NCI-H524 treated with DMSO at 0.1 percent for 48 hours (cell line): ENCODE measurements at regions not wholly inside any gene's neighbourhood (a gene's known extent, or its start where the extent isn't known, plus 50 kb on each side); places are given as distances from the start of the nearest gene placed in this dataset.
"Not testable (repeated sequence)": the region's sequence is repeated elsewhere in the genome, so short reads cannot be mapped to it uniquely, and the experiment has no call there.

Experiments
- DNase-seq: peaks from one replicate; lab custom pipeline; 2025; lab: John Stamatoyannopoulos, UW

DNA sequence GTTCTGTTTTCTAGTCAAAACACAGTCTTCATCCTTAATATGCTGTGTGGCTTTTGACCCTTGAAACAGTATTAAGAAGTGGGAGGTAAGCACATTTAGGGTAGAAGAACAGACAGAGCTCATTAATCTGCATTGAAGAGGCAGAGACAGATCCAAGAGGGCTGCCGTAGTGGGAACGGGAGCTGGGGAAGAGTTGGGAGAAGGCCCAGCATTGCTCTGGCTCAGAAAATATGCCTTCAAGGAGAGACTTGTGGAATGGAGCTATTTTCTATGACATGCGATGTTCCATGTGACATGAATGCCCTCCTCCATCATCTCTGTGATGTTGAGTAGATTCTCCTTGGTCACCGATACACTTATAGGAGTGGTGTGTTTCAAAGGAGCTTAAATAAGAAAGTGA, 273.3 kb upstream of the BOD1L1 start:
- DNase-seq, result no peak

- DNase-seq, result no peak
Observed at GRCh38 chr4:13902146-13902545, 274.6 kb upstream of the BOD1L1 start.

DNA sequence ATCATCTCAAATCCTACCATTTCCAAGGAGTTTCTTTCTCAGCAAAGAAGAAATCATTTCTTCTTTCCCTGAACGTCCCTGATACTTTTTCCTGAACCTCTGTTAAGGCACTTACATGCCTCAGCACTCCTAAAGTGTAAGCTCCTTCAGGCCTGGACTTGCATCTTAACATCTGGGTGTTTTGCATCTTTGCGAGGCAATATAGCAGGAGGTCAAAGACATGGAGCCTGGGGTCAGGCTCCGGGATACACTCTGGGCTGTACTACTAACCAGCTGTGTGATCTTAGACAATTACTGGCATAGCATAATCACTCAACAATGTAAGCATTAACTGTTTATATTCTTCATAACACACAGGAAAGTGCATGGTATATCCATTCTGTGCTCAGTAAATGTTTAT, 275.5 kb upstream of the BOD1L1 start:
- DNase-seq, result no peak

GRCh38 chr4:13903901-13904300, 276.4 kb upstream of the BOD1L1 start:
- DNase-seq, result no peak

GRCh38 chr4:13905543-13905942, 278.0 kb upstream of the BOD1L1 start:
- DNase-seq, result no peak

DNA sequence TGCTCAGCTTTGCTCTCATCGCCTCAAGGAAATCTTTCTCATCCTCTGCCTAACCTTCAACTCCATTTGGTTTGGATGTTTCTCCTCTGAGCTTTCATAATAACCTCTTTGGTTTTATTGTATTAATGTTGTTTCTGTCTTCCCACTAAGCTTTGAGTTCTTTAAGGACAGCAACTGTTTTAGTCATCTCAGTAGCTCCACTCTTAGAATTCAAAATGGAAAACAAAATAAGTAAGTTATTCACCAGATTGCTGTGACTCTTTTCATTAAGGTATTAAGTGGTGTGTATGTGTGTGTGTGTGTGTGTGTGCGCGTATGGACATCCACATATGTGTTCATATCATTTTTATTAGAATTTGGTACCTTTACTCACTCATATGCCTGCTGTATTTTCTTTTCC, 279.2 kb upstream of the BOD1L1 start:
- DNase-seq, result no peak

- DNase-seq, result no peak
Observed at GRCh38 chr4:13907255-13907751, 279.8 kb upstream of the BOD1L1 start.

DNA sequence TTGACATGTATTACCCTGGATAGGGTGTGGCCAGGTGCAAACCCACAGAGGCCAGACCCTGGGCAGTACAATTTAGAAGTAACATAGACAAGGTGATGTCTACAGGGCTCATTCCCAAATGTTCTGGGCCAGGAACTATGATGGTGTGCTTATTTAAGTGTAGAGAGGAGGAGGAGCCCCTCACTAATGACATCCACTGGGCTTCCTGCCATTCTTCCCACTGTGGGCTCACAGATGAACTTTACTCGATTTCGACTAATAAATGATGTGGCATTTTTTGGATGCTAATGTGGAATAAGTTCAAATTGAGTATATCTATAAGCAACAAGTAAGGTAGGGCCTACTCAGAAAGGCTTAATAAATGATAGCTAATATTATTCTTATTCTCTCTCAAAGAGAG, 280.9 kb upstream of the BOD1L1 start:
- no peak for DNase-seq

DNA sequence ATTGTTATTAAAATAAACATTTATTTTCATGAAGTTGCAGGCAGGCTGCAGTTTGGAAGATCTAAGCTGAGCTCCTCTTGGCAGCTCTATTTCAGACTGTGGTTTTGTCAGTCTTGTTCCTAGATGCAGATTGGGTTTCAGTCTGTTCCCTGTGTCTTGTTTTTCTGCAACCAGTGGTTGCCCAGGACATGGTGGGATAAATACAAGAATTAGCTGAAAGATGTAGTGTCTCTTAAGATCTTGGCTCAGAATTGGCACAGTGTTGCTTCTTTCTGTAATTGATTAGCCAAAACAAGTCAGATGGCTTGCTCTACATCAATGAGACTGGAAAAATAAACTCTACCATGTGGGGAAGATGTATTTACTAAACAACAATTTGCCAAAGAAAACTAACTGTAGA, 283.0 kb upstream of the BOD1L1 start:
- DNase-seq, result no peak

GRCh38 chr4:13911256-13911655, 283.7 kb upstream of the BOD1L1 start:
- DNase-seq, result no peak

DNA sequence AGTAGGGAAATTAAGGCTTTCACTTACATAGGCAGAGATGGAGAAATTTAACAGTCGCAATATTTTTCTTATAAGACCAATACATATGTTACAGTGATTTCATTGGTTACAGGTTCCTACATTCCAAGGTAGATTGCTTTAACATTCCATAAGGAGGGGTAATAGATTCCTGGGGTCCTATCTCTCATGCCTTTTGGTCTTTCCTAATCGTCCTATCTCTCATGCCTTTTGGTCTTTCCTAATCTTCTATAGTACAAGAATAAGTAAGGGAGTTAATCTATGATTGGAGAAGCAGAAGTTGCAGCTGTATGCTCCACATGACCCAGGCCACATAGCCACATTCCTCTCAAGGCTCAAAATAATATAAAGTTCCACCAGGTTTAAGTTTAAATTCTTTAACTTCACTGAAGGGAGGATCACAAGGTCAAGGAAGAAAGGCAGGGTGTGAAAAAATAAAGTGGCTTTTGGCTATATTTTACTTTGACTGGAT, 285.0 kb upstream of the BOD1L1 start:
- no peak for DNase-seq

DNA sequence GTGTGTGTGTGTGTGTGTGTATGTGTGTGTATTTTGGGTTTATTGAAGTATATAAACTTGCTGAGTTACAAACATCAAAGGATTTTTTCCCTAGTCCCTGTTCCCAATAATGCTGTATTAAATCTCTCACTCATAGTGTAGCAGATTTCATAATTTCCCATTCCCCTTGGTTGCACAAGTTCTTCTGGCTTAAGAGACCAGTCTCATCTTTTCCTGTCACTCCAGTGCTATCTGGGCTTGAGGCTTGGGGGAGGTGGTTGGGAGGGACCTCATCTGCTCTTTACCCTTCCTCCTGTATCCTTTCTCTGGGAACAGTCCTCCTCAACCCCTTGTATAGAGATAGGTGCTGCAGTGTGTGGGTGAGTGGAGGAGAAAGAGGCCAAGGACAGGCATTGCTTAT, 285.4 kb upstream of the BOD1L1 start:
- DNase-seq, result no peak

DNA sequence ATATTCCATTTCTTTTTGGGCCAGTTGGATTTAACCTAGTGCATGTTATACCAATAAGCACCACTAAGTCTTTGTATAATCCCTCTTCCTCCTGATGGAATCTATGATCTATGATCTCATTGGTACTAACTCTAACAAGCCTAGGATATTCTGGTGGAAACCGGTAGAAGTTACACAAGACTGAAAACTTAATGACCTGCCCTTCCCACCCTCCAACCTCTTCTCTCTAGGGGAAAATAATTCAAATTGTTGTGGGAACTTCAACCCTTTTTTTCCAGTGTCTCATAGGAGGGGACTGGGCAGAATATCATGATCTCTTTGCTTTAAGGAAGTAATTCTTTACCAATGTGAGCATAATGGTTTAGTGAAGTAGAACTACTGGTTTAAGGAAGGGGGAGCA, 289.5 kb upstream of the BOD1L1 start:
- DNase-seq, result no peak

DNA sequence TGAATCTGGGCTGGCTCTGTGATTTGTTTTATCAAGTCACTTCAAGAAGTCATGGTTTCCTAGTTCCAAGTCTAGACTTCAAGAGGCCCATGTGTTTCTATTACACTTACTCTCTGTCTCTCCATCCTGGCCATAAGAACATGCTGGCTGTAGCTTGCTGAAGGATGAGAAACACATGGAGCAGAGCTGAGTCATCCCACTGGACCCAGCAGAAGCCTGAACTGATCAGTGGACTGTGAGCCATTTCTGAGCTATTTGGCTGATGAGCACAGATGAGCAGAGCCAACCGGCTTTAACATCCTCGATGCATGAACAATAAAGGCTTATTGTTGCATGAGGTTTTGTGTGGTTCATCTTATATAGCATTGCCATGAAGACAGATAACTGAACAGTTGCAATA, 290.6 kb upstream of the BOD1L1 start:
- DNase-seq, result no peak

GRCh38 chr4:13918991-13919441, 291.5 kb upstream of the BOD1L1 start:
- DNase-seq, result no peak

- DNase-seq, result no peak
Observed at GRCh38 chr4:13920111-13920875, 292.8 kb upstream of the BOD1L1 start.

GRCh38 chr4:13920901-13921300, 293.4 kb upstream of the BOD1L1 start:
- DNase-seq, result no peak

- no peak for DNase-seq
Observed at GRCh38 chr4:13921805-13922204, 294.3 kb upstream of the BOD1L1 start.

GRCh38 chr4:13922459-13922858, 294.9 kb upstream of the BOD1L1 start:
- no peak for DNase-seq

DNA sequence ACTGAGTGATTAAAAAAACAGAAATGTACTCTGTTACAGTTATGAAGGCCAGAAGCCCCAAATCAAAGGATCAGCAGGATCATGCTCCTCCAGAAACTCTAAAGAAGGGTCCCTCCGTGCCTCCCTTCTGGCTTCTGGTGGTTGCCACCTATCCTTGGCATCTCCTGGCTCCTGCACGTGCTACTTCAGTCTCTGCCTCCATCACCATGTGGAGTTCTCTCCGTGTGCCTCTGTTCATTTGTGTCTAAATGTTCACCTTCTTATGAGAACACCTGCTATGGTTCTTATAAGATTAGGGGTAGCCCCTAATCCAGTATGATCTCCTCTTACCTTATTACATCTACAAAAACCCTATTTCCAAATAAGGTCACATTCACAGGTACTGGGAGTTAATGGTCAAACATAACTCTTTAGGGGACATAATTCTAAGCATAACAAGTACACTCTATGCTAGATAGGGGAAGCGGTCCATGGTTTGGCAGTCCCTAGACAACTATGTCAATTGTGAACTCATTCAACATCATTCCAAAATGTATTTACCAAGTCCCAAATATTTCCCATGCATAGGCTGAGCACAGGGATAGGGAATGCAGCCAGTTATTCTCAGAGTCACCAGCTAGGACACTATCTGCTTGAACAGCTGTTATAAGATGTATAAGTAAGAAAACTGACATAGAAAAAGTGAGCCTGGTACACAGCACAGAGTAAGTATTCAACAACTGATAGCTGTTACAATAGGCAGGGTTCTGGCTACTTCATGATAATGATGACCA, 295.5 kb upstream of the BOD1L1 start:
- no peak for DNase-seq

GRCh38 chr4:13924900-13925299, 297.4 kb upstream of the BOD1L1 start:
- DNase-seq, result not testable (repeated sequence)

GRCh38 chr4:13928214-13928613, 300.7 kb upstream of the BOD1L1 start:
- no peak for DNase-seq

DNA sequence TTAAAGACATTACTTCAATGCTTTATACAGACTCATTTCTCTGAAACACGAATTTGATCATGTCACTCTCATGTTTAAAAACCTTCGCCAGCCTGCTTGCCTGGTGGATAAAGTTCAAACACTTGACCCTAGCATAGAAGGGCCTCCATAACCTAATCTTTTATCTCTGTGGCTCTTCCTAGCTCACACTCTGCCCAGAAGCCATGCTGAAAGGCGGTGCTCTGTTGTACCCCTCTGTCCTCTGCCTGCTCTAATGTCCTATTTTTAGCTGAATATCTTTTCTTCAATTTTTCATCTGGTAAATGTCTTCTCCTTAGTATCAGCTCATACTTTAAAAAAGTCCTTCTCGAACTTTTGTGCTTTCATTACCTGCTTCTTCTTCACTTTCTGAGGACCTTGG, 302.6 kb upstream of the BOD1L1 start:
- no peak for DNase-seq
